HepG2 (cell line): ENCODE measurements at regions not wholly inside any gene's neighbourhood (a gene's known extent, or its start where the extent isn't known, plus 50 kb on each side); places are given as distances from the start of the nearest gene placed in this dataset.

ENCODE experiments used
- FOXM1 ChIP-seq: sonication (generic); formaldehyde crosslinking; IDR thresholded peaks from 2 replicates; pipeline ENCODE4 v1.5.0; 2020; ENCODE audit warnings: missing genetic modification reagents
- FOXP1 ChIP-seq, 2 experiments: fragments of 450-650 bp in 1 of 2; IDR thresholded peaks; 2 replicates each; pipeline ENCODE4 v1.6.1; 2017 to 2018; ENCODE audit warnings: antibody characterized with exemption in 1 of 2
- PCBP1 ChIP-seq: fragments of 200-400 bp; formaldehyde crosslinking; IDR thresholded peaks from 2 replicates; pipeline ENCODE4 v1.6.1; 2017; ENCODE audit warnings: mild to moderate bottlenecking, low read depth, low read length, borderline replicate concordance
- POLR2AphosphoS5 ChIP-seq: IDR thresholded peaks from 2 replicates; pipeline ENCODE4 v1.6.1; 2012; ENCODE audit warnings: low read depth, low read length
- REXO4 ChIP-seq: sonication (generic); formaldehyde crosslinking; IDR thresholded peaks from 2 replicates; pipeline ENCODE4 v1.8.0; 2022; ENCODE audit warnings: missing genetic modification reagents, mild to moderate bottlenecking, borderline replicate concordance
- TARDBP ChIP-seq: sonication (generic); formaldehyde crosslinking; IDR thresholded peaks from 2 replicates; pipeline ENCODE4 v1.8.0; 2022; ENCODE audit warnings: mild to moderate bottlenecking, missing genetic modification reagents
- ZNF589 ChIP-seq: sonication (generic); formaldehyde crosslinking; conservative IDR thresholded peaks from 2 replicates; pipeline ENCODE4 v1.8.0; 2022; ENCODE audit warnings: mild to moderate bottlenecking, moderate library complexity, missing genetic modification reagents
- TF ChIP-seq, protein P1 (sequence below): sonication (generic); formaldehyde crosslinking; IDR thresholded peaks from 2 replicates; pipeline ENCODE4 v1.5.0; 2020; ENCODE audit warnings: mild to moderate bottlenecking, missing genetic modification reagents, moderate library complexity
- TF ChIP-seq, protein P2 (sequence below): sonication (generic); formaldehyde crosslinking; IDR thresholded peaks from 2 replicates; pipeline ENCODE4 v1.4.0; 2020; ENCODE audit warnings: missing genetic modification reagents, borderline replicate concordance

DNA sequence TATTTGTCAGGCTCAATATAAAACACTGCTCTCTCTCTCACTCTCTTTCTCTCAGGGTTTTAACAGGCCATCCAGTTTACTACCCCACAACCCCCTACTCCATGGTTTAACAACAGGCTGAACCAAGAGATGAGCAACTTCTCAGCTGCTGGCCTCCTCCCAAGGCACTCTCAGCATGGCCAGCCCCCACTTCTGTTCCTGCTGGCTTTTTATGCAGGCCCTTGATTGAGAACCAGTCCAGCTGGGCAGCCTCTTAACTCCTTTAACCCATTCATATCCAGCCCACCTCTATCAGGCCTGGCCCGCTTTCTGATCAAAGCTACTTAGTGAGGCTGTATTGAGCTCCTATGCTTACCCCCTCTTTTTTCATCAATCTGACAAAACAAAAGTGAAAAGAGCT, 346.8 kb upstream of the POU3F2 start:
- TF ChIP-seq, protein P1, sequence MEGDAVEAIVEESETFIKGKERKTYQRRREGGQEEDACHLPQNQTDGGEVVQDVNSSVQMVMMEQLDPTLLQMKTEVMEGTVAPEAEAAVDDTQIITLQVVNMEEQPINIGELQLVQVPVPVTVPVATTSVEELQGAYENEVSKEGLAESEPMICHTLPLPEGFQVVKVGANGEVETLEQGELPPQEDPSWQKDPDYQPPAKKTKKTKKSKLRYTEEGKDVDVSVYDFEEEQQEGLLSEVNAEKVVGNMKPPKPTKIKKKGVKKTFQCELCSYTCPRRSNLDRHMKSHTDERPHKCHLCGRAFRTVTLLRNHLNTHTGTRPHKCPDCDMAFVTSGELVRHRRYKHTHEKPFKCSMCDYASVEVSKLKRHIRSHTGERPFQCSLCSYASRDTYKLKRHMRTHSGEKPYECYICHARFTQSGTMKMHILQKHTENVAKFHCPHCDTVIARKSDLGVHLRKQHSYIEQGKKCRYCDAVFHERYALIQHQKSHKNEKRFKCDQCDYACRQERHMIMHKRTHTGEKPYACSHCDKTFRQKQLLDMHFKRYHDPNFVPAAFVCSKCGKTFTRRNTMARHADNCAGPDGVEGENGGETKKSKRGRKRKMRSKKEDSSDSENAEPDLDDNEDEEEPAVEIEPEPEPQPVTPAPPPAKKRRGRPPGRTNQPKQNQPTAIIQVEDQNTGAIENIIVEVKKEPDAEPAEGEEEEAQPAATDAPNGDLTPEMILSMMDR (CRISPR knock-in tag) = no peak
- TF ChIP-seq TARDBP (no peak), ZNF589 (CRISPR knock-in tag) (no peak), POLR2AphosphoS5 (no peak), FOXP1 (IDR thresholded peaks at IDR 0.05) (no peak), FOXP1 (CRISPR knock-in tag; IDR thresholded peaks at IDR 0.05) (no peak), PCBP1 (no peak), FOXM1 (CRISPR knock-in tag) (no peak), REXO4 (no peak)
- TF ChIP-seq, protein P2, sequence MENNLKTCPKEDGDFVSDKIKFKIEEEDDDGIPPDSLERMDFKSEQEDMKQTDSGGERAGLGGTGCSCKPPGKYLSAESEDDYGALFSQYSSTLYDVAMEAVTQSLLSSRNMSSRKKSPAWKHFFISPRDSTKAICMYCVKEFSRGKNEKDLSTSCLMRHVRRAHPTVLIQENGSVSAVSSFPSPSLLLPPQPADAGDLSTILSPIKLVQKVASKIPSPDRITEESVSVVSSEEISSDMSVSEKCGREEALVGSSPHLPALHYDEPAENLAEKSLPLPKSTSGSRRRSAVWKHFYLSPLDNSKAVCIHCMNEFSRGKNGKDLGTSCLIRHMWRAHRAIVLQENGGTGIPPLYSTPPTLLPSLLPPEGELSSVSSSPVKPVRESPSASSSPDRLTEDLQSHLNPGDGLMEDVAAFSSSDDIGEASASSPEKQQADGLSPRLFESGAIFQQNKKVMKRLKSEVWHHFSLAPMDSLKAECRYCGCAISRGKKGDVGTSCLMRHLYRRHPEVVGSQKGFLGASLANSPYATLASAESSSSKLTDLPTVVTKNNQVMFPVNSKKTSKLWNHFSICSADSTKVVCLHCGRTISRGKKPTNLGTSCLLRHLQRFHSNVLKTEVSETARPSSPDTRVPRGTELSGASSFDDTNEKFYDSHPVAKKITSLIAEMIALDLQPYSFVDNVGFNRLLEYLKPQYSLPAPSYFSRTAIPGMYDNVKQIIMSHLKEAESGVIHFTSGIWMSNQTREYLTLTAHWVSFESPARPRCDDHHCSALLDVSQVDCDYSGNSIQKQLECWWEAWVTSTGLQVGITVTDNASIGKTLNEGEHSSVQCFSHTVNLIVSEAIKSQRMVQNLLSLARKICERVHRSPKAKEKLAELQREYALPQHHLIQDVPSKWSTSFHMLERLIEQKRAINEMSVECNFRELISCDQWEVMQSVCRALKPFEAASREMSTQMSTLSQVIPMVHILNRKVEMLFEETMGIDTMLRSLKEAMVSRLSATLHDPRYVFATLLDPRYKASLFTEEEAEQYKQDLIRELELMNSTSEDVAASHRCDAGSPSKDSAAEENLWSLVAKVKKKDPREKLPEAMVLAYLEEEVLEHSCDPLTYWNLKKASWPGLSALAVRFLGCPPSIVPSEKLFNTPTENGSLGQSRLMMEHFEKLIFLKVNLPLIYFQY (CRISPR knock-in tag) = no peak
